Hematopoietic multipotent progenitor cell treated with erythropoietin and hydrocortisone succinate and interleukin-3 and kit ligand, for 4 days (in vitro differentiated cells): ENCODE measurements at regions not wholly inside any gene's neighbourhood (a gene's known extent, or its start where the extent isn't known, plus 50 kb on each side); places are given as distances from the start of the nearest gene placed in this dataset.

Experiments used
- DNase-seq: peaks from one replicate; pipeline ENCODE4 v3.0.0-alpha.2; 2015

DNA sequence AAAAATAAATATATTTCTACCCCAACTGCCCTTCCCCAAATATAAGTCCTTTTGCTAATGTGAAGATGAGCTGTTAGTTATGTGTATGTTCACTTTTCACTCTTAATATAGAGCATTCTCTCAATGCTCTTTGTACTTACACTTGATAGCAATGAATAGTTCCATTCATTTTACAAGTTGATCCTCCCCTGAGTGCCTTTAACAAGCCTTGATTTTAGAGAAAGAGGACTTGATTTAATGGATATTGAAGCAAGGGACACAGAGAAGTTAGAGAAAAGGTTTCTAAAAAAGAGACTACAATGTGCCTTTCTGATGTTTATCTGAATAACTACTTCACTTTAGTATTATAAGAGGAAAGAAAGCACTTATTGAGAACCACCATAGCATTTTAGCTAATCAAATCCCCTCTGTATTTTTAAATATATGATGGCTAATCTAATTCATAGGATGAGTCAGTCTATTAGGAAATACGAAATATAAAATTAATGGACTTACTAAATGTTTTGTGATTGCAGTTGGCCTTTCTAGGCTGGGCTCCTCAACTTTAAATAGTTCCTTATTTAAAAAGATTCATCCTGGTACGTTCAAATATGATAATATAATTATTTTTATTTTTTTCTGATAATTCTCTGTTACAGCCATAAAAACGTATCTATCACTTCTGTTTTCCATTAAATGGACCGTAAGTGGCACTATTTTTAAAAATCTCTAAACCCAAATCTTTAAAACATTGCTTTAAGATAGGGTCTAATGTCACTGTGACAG, 1097.8 kb upstream of the SLC10A2 start:
- no peak for DNase-seq

GRCh38 chr13:104160536-104160935, 1094.3 kb upstream of the SLC10A2 start:
- DNase-seq, result no peak

- DNase-seq, result no peak
Measured at GRCh38 chr13:104143760-104144416, 1077.7 kb upstream of the SLC10A2 start.

DNA sequence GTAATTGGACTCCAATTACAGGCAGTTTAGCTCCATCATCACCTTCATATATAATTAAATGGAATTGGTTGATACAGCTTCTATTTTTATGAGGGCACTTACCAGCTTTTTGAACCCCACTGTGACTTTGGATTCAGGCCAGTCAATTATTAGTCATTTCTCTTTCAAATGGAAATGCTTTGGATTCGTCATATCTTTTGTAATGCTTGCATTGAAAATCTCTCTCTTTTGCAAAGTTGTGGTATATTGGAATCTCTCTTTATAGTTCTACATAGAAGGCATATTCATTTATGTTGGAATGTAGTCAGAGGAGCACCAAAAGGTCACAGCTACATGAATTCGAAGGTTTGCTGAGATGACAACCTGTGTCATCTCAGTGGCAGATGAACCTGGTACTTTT, 1074.3 kb upstream of the SLC10A2 start:
- no peak for DNase-seq

DNA sequence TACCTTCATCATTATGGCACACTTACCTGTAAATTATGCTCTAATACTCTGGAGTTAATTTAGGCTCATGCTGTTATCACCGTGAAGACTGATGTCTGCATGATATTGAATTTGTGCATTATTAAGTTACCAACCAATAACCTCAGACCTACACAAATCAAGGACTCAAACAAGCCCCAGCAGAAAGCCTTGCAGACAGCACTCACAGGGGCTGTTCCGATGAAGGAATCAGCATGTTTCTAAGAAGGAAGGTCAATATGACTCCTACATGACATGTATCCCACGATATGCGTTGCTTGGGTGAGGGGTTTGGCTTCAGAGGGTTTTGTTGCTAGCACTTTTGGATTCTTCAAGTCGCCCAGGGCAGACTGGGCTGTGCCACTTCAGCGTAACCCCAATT, 1071.2 kb upstream of the SLC10A2 start:
- DNase-seq, result no peak

DNA sequence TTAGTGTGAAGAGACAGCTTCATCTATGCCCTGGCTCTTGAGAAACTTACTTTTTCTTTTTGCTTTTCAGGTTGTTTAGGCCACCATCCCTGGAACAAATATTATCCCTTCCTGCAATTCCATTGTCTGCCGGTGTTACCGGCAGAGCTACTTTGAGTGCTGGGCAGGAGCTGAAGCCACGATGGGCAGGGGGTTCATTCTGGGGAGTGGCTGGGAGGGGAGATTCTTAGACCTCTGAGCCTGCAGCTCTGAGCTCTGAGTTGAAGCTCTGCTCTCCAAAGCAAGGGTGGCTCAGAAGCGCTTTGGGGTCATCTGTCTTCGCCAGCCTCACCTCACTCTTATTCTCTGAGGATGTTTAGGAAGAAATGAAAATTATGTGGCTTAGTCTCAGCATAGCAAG, 1066.6 kb upstream of the SLC10A2 start:
- no peak for DNase-seq

- DNase-seq, result no peak
Measured at GRCh38 chr13:104114101-104114500, 1047.9 kb upstream of the SLC10A2 start.

DNA sequence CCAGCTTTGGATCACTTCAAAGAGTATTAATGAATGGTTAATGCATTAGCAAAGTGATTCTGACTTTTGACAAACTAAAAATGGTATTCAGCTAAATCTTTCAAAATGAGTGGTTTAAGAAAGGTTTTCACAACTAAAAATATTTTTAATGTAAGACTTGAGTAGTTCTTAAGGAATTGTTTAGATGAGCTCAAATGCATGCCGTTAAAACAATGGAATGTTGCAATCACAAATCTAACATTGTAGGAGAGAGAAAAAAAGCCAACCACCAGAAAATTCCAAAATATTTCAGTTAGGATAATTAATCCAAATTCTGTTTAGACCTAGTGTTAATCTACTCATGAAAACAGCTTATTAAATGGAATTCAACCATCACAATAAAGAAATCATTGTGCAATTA, 1044.8 kb upstream of the SLC10A2 start:
- no peak for DNase-seq

GRCh38 chr13:104106705-104107393, 1040.6 kb upstream of the SLC10A2 start:
- no peak for DNase-seq

- DNase-seq, result no peak
Measured at GRCh38 chr13:104105418-104106355, 1039.5 kb upstream of the SLC10A2 start.

DNA sequence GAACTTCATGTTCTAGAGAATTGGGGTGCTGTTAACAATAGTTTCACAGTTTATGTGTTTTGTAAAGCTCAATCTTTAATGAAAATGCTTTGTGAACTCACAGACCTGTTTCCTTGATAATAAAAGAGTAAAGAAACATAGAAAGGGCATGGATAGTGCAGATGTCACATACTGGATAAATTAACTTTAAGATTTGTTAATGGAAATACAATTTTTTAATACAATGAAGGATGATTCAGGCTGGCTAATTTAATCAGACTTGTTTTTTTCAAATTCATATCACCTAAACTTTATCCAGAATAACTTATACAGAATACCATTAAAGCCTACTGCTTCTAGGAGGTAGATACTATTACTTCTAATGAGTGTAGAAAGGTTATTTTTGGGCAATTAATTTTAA, 1033.5 kb upstream of the SLC10A2 start:
- DNase-seq, result no peak

DNA sequence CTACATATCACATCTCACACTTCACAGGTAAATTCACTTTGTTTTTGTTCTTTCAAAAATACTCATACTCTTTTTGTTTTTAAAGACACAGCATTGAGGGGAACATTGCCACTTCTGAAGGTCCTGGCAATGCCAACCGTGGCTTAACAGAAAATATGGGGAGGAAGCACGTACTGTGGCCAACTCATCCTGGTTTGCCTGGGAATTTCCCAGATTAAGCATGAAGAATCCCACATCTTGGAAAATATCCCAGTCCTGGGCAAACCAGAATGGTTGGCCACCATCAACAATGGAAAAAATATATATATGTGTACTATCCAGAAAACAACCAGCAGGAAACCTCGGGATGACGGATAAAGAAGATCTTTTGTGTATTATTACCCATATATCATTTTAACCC, 1032.2 kb upstream of the SLC10A2 start:
- no peak for DNase-seq

- no peak for DNase-seq
Measured at GRCh38 chr13:104086759-104087158, 1020.5 kb upstream of the SLC10A2 start.

- no peak for DNase-seq
Measured at GRCh38 chr13:104086210-104086609, 1020.0 kb upstream of the SLC10A2 start.

GRCh38 chr13:104085611-104086010, 1019.4 kb upstream of the SLC10A2 start:
- DNase-seq, result no peak

GRCh38 chr13:104074326-104074725, 1008.1 kb upstream of the SLC10A2 start:
- no peak for DNase-seq

DNA sequence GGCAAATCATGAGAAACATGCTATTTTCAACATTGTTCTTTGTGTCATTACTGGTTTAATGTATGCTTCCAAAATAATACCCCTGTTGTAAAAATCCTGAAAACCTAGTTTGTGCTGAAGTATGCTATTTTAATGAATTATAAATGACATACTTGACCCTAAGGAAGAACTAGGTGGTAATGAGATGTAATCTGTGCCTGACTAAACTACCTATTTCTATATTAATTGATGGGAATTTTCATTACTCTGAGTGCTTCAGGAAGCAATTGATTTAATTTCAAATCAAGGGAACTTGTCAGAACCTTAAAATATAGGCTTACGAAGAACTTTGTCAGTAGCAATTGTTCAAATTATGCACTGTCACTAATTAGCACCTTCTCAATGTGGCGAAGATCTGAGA, 1005.6 kb upstream of the SLC10A2 start:
- no peak for DNase-seq

DNA sequence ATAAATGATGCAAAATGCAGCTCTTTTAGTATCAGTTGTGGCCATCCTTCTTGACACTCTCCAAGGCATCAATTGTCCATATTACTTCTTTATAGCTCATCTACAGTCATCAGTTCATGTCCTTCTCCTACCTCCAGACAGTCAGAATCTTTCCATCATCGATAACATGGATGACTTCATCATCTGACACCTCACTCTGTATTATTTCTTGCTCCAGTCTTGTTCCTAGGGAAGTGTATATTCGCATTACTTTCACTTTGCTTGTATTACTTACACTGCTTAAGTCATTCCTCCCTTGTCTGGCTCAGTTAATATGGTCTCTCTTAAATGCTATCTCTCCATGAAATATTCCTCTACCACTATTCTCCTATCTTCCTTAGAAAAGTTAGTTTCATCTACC, 999.1 kb upstream of the SLC10A2 start:
- DNase-seq, result no peak

DNA sequence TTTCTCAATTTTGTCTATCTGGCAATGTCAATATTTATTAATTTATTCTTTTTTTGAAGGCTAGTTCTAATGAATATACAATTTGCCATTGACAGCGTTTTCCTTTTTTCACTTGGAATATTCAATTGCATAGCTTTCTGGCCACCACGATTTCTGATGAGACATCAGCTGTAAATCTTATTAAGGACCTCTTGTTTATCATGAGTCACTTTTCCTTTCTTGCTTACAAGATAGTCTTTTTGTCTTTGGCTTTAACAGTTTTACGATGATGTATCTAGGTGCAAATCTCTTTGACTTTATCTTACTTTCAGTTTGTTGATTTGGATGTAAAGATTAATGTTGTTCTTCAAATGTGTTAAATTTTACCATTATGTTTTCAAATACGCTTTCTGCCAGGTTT, 991.6 kb upstream of the SLC10A2 start:
- no peak for DNase-seq

- no peak for DNase-seq
Measured at GRCh38 chr13:104045907-104046306, 979.7 kb upstream of the SLC10A2 start.

GRCh38 chr13:104043184-104043583, 977.0 kb upstream of the SLC10A2 start:
- DNase-seq, result no peak

DNA sequence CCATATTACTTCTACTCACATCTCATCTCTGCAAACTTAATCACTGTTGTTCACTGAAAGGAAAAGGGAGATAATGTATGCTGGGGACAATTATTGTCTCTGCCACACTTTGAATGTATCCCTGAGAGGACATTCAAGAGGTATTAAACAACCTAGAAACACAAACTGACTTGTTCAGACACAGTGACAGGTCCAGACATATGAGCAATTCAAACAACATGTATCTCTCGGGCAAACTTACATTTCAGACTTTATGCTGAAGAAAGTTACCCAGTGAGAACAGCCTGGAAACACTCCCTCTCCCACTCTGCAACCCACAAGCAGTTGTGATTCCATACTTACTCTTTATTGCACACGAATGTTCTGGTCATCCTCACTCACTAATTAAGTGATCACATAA, 968.7 kb upstream of the SLC10A2 start:
- no peak for DNase-seq

DNA sequence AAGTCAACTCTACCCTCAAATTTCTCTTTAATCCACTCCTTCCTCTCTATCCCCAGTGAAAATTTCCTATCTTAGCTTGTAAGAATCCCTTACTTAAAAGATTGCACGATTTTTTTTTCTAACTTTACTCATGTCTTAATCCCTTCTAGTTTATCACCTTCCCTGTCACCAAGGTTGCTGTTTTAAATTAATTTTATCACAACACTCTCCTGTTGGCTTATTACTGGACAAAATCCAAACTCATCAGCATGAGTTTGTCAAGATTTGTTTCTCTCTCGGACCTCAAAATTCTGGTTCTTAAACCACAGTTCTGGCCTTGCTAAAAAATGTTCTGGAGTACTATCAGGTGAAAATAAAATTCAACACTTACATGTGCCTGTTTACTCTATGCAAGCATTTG, 959.1 kb upstream of the SLC10A2 start:
- no peak for DNase-seq
